Large intestine (tissue), 3 donors: ENCODE measurements at regions not wholly inside any gene's neighbourhood (a gene's known extent, or its start where the extent isn't known, plus 50 kb on each side); places are given as distances from the start of the nearest gene placed in this dataset.

ENCODE experiments used
- DNase-seq, 2 donors: peaks; one replicate each; pipeline versions ENCODE4 v3.0.0 to v3.0.0-alpha.2; 2013
- H3K27ac ChIP-seq: one replicate; pipeline ENCODE4 v1.5.1; 2013; ENCODE audit warnings: low read length
- H3K27me3 ChIP-seq: 2 replicates; pipeline ENCODE4 v1.6.1; 2013; ENCODE audit warnings: low read length; ENCODE audit not compliant: control insufficient read depth, insufficient read depth
- H3K36me3 ChIP-seq: 2 replicates; pipeline ENCODE4 v1.6.1; 2013; ENCODE audit warnings: low read length; ENCODE audit not compliant: control insufficient read depth, insufficient read depth
- H3K4me1 ChIP-seq: one replicate; pipeline ENCODE4 v1.6.1; 2013; ENCODE audit warnings: low read length; ENCODE audit not compliant: control insufficient read depth, insufficient read depth
- H3K4me3 ChIP-seq: one replicate; pipeline ENCODE4 v1.5.1; 2013; ENCODE audit warnings: low read length
- H3K9me3 ChIP-seq: one replicate; pipeline ENCODE4 v1.6.1; 2013; ENCODE audit warnings: mild to moderate bottlenecking, low read depth, low read length, moderate library complexity; ENCODE audit not compliant: control insufficient read depth
- WGBS: methylation state at CpG from one replicate; pipeline ENCODE4 v1.1.5; 2013; ENCODE audit warnings: low lambda C conversion rate; ENCODE audit not compliant: insufficient coverage; 5-methylcytosine and 5-hydroxymethylcytosine counted together

DNA sequence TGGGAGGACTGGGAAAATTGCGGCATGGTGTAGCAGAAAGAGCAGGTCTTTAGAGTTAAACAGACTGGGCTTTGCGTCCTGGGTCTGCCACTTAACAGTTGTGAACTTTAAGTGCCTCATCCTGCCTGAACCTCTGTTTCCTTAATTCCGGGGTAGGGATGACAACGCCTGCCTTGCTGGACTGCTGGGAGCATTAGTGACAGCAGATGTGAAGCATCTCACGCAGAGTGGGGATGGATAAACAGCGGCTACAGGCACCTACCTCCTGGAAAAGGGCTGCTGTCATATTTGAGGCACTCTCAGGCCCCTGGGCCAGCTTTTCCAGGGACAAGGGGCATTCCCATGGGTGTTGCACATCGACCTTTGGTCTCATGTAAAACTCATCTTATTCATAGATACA, 572.2 kb downstream of the TBC1D22A start:
- Histone ChIP-seq H3K9me3 (no peaks in the 10 kb centered on the region), H3K27me3 (no peaks in the 10 kb centered on the region), H3K4me3 (no peak overlapping the region), H3K36me3 (no peaks in the 10 kb centered on the region), H3K4me1 (no peaks in the 10 kb centered on the region), H3K27ac (no peak overlapping the region)
- no CpG with 5 or more reads among the region's 7 CpGs for WGBS
- no peak for DNase-seq

DNA sequence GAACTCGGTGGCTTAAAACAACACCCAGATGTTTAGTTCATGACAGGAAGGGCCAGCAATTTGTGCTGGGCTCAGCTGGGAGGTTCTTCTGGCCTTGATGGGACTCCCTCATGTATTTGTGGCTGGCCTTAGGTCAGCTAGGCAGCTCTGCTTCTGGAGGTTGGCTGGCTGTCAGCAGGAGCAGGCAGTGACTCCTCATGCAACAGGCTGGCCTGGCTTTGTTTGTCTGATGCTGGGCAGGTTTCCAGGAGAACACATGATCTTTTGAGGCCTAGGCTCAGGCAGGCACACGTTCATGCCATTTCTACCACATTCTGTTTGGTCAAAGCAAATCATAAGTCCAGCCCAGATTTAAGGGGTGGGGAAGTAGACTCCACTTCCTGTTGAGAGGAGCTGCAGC, 571.2 kb downstream of the TBC1D22A start:
- Histone ChIP-seq H3K4me3 (no peak overlapping the region), H3K36me3 (no peaks in the 10 kb centered on the region), H3K27me3 (no peaks in the 10 kb centered on the region), H3K9me3 (no peaks in the 10 kb centered on the region), H3K4me1 (no peaks in the 10 kb centered on the region), H3K27ac (no peak overlapping the region)
- DNase-seq, result no peak
- no CpG with 5 or more reads among the region's 2 CpGs for WGBS

- Histone ChIP-seq H3K4me1 (no peaks in the 10 kb centered on the region), H3K27ac (no peak overlapping the region), H3K4me3 (no peak overlapping the region), H3K36me3 (no peaks in the 10 kb centered on the region), H3K27me3 (no peaks in the 10 kb centered on the region), H3K9me3 (no peaks in the 10 kb centered on the region)
- DNase-seq, result no peak
- 83% methylated on average over 1 of the region's 14 CpGs for WGBS
These were observed 570.0 kb downstream of the TBC1D22A start for GRCh38 chr22:47332246-47332980.

GRCh38 chr22:47331750-47332149, 569.3 kb downstream of the TBC1D22A start:
- Histone ChIP-seq H3K4me3 (no peak overlapping the region), H3K9me3 (no peaks in the 10 kb centered on the region), H3K27me3 (no peaks in the 10 kb centered on the region), H3K27ac (no peak overlapping the region), H3K36me3 (no peaks in the 10 kb centered on the region), H3K4me1 (no peaks in the 10 kb centered on the region)
- DNase-seq, result no peak
- WGBS, result no CpG with 5 or more reads among the region's 8 CpGs

- no peak overlapping the region for H3K27ac ChIP-seq
- WGBS, result 67% methylated on average over 1 of the region's 18 CpGs
These were observed 567.5 kb downstream of the TBC1D22A start for GRCh38 chr22:47329727-47330650.

DNA sequence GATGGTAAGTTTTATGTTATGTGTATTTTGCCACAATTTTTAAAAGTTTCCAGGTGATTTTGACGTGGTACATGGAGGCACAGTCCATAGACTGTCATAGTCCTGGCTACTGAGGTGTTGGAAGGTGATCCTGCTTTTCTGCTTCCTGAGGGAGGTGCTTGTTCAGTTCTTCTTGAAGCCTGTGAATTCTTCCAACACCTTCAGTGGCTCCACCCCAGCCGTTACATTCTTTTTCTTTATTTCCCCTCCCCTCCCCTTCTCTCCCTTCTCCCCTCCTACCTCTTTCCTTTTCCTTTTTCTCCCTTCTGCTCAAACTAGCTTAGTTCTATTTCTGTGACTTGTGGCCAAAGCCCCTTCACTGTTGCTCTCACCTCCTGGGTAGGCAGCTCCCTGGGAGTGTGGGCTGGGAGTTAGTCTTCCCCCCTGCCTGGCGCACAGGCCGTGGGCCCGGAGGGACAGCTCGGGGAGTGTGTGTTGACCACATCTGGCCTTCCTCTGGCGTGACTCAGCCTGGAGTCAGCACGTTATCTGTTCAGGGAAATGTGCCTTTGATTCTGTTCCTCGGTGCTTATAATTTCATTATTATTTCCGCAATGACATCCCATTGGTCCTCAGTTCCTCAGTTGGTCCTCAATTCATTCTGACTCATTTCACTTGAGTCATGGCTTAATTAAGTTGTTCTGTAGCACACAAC, 566.2 kb downstream of the TBC1D22A start:
- WGBS, result 82% methylated on average over 3 of the region's 10 CpGs
- Histone ChIP-seq H3K9me3 (no peaks in the 10 kb centered on the region), H3K27me3 (no peaks in the 10 kb centered on the region), H3K4me3 (no peak overlapping the region), H3K36me3 (no peaks in the 10 kb centered on the region), H3K27ac (no peak overlapping the region), H3K4me1 (no peaks in the 10 kb centered on the region)
- DNase-seq, result no peak

More at GRCh38 chr22:47329727-47330650, 567.5 kb downstream of the TBC1D22A start:
- Histone ChIP-seq H3K36me3 (no peaks in the 10 kb centered on the region), H3K9me3 (no peaks in the 10 kb centered on the region), H3K4me1 (no peaks in the 10 kb centered on the region), H3K27me3 (no peaks in the 10 kb centered on the region), H3K4me3 (no peak overlapping the region)
- DNase-seq, result no peak

- H3K4me3 ChIP-seq, result no peak overlapping the region
- WGBS, result no CpG with 5 or more reads among the region's 6 CpGs
These were observed 564.8 kb downstream of the TBC1D22A start for GRCh38 chr22:47327241-47327640.

GRCh38 chr22:47325249-47325648, 562.8 kb downstream of the TBC1D22A start:
- H3K9me3 ChIP-seq, result no peaks in the 10 kb centered on the region
- H3K36me3 ChIP-seq, result no peaks in the 10 kb centered on the region
- no CpG with 5 or more reads among the region's 3 CpGs for WGBS
- no peak overlapping the region for H3K27ac ChIP-seq
- H3K4me1 ChIP-seq, result no peaks in the 10 kb centered on the region
- no peaks in the 10 kb centered on the region for H3K27me3 ChIP-seq
- no peak overlapping the region for H3K4me3 ChIP-seq
- no peak for DNase-seq

More at GRCh38 chr22:47327241-47327640, 564.8 kb downstream of the TBC1D22A start:
- Histone ChIP-seq H3K27me3 (no peaks in the 10 kb centered on the region), H3K27ac (no peak overlapping the region), H3K9me3 (no peaks in the 10 kb centered on the region), H3K36me3 (no peaks in the 10 kb centered on the region), H3K4me1 (no peaks in the 10 kb centered on the region)
- no peak for DNase-seq

DNA sequence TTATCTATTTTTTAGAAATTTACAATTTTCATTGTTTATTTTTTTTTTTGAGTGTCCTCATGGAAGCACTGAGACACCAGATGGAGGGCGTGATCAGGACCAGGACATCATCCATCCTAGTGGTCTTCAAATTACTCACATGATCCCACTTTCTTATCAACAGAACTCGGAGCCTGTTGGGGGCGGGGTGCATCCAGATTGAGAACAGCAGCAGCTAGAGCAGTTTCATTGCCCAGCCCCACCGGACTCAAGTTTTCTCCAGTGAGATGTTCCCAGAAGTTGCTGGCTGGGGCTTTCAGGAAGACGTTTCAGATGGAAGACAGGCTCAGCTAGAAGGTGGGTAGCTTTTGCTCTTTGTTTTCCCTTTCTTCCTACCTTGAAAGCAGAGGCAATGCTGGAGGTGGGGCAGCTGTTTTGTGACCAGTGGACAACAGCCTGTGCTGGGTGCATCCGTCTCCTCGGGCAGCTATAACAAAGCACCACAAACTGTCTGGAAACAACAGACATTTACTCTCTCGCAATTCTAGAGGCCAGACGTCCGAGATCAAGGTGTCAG, 562.1 kb downstream of the TBC1D22A start:
- no CpG with 5 or more reads among the region's 10 CpGs for WGBS
- Histone ChIP-seq H3K27ac (no peak overlapping the region), H3K4me3 (no peak overlapping the region), H3K27me3 (no peaks in the 10 kb centered on the region), H3K9me3 (no peaks in the 10 kb centered on the region), H3K36me3 (no peaks in the 10 kb centered on the region), H3K4me1 (no peaks in the 10 kb centered on the region)
- no peak for DNase-seq

DNA sequence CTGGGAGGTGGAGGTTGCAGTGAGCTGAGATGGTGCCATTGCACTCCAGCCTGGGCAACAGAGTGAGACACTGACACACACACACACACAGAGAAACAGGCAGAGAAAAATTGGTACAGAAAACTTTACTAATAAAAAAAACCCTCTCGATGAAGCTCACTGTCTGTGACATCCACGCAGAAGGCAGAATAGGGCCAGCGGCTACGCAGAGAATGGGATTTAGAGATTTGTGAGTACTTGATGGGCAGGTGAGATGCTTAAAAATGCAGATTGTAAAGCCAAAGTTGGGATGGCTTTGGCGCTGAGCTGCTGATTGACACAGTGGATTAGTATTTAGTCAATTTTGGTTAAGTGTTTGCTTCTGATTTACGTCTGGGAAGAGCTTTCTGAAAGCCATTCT, 561.1 kb downstream of the TBC1D22A start:
- Histone ChIP-seq H3K27ac (no peak overlapping the region), H3K36me3 (no peaks in the 10 kb centered on the region), H3K9me3 (no peaks in the 10 kb centered on the region), H3K27me3 (no peaks in the 10 kb centered on the region), H3K4me3 (no peak overlapping the region), H3K4me1 (no peaks in the 10 kb centered on the region)
- WGBS, result 76% methylated on average over 4 of the region's 6 CpGs
- no peak for DNase-seq
